MM.1S (cell line): ENCODE measurements at regions not wholly inside any gene's neighbourhood (a gene's known extent, or its start where the extent isn't known, plus 50 kb on each side); places are given as distances from the start of the nearest gene placed in this dataset.

Experiments used
- CTCF ChIP-seq: fragments of 300-600 bp; sonication (generic); IDR thresholded peaks from 2 replicates; pipeline ENCODE4 v1.5.1; 2016; ENCODE audit warnings: antibody characterized with exemption, low read length, mixed read lengths
- EZH2phosphoT487 ChIP-seq: fragments of 300-600 bp; sonication (generic); IDR thresholded peaks from 2 replicates; pipeline ENCODE4 v1.6.1; 2018; ENCODE audit warnings: antibody characterized with exemption, low read length

GRCh38 chr2:48849770-48850169, 94.2 kb upstream of the LHCGR start:
- no peak for TF ChIP-seq CTCF
- TF ChIP-seq EZH2phosphoT487: no peak
